ENCODE measurements at regions not wholly inside any gene's neighbourhood (a gene's known extent, or its start where the extent isn't known, plus 50 kb on each side); places are given as distances from the start of the nearest gene placed in this dataset.

GRCh38 chr10:95125582-95125981 lies 56.3 kb upstream of the CYP2C8 start:
- Mint-ChIP-seq H3K27me3 (ENCODE audit: insufficient read depth, unreplicated experiment) (peaks cover 13% of the 10 kb centered on the region), H3K27ac (ENCODE audit: low read depth, unreplicated experiment) (no peak overlapping the region), H3K4me3 (ENCODE audit: unreplicated experiment) (no peak overlapping the region), H3K9me3 (ENCODE audit: unreplicated experiment) (peaks cover 6% of the 10 kb centered on the region), H3K4me1 (ENCODE audit: insufficient read depth, unreplicated experiment) (no peaks in the 10 kb centered on the region), H3K36me3 (ENCODE audit: insufficient read depth, unreplicated experiment) (no peaks in the 10 kb centered on the region)
- no TSS peak for BruUV-seq (replicated peaks)
- no peak for TF ChIP-seq CTCF (IDR thresholded peaks at IDR 0.05; ENCODE audit: unreplicated experiment)
- POLR2A ChIA-PET = no interaction called here
- CTCF ChIA-PET = no interaction called here
- no peak for DNase-seq (ENCODE audit: unreplicated experiment)
- intact Hi-C loops (cut with micrococcal nuclease) = no loop called here

DNA sequence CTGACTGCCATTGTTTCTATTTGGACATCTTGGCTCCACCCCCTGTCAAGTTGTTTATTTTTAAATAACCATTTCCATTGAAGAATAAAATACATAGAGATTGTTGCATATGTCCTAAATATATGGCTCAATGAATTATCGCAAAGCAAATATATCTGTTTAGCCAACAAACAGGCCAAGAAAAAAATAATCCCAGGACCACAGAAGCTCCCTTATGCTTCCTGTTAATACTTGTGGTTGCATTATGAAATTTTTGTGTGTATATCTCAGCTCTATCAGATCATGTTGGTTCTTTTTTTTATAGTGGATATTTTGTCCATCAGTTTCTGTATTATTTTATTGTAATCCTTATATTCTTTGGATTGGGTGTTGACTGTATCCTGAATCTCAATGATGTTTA lies 53.4 kb upstream of the CYP2C8 start:
- no TSS peak for BruUV-seq (replicated peaks)

GRCh38 chr10:95121904-95122303 lies 52.6 kb upstream of the CYP2C8 start:
- BruUV-seq (replicated peaks) = no TSS peak
- H3K27me3 Mint-ChIP-seq (ENCODE audit: insufficient read depth, unreplicated experiment) = peaks cover 13% of the 10 kb centered on the region
- no peak overlapping the region for H3K27ac Mint-ChIP-seq (ENCODE audit: low read depth, unreplicated experiment)
- peak; percentile 18 for DNase-seq (ENCODE audit: unreplicated experiment)
- H3K4me3 Mint-ChIP-seq (ENCODE audit: unreplicated experiment) = no peak overlapping the region
- POLR2A ChIA-PET = no interaction called here
- no peaks in the 10 kb centered on the region for H3K4me1 Mint-ChIP-seq (ENCODE audit: insufficient read depth, unreplicated experiment)
- peaks cover 29% of the 10 kb centered on the region for H3K9me3 Mint-ChIP-seq (ENCODE audit: unreplicated experiment)
- CTCF ChIA-PET = interaction anchor here (1.0 to 1.1 kb wide), 2 partner anchors 11 to 572 kb away, joined by 3 read pairs; partner anchors contain the start of gene TCTN3
- TF ChIP-seq CTCF (IDR thresholded peaks at IDR 0.05; ENCODE audit: unreplicated experiment) = no peak
- intact Hi-C loops (cut with micrococcal nuclease) = no loop called here
- H3K36me3 Mint-ChIP-seq (ENCODE audit: insufficient read depth, unreplicated experiment) = no peaks in the 10 kb centered on the region

More for the DNA sequence above, 53.4 kb upstream of the CYP2C8 start:
- Mint-ChIP-seq H3K9me3 (ENCODE audit: unreplicated experiment) (peaks cover 25% of the 10 kb centered on the region), H3K36me3 (ENCODE audit: insufficient read depth, unreplicated experiment) (no peaks in the 10 kb centered on the region), H3K27me3 (ENCODE audit: insufficient read depth, unreplicated experiment) (peaks cover 13% of the 10 kb centered on the region), H3K4me3 (ENCODE audit: unreplicated experiment) (no peak overlapping the region), H3K4me1 (ENCODE audit: insufficient read depth, unreplicated experiment) (no peaks in the 10 kb centered on the region), H3K27ac (ENCODE audit: low read depth, unreplicated experiment) (no peak overlapping the region)
- no peak for TF ChIP-seq CTCF (IDR thresholded peaks at IDR 0.05; ENCODE audit: unreplicated experiment)
- ChIA-PET POLR2A (no interaction called here), CTCF (interaction anchor here (0.6 to 1.1 kb wide), 6 partner anchors 11 to 571 kb away, joined by 3 to 4 read pairs (median 3); partner anchors contain the start of gene TCTN3)
- intact Hi-C loops (cut with micrococcal nuclease) = no loop called here
- no peak for DNase-seq (ENCODE audit: unreplicated experiment)

Measured in MCF 10A (cell line).